Pons (tissue), 1 donor: ENCODE measurements at regions not wholly inside any gene's neighbourhood (a gene's known extent, or its start where the extent isn't known, plus 50 kb on each side); places are given as distances from the start of the nearest gene placed in this dataset.

Source experiments
- DNase-seq: peaks from one replicate; pipeline ENCODE4 v3.0.0-alpha.2; 2016; ENCODE audit warnings: low spot score

DNA sequence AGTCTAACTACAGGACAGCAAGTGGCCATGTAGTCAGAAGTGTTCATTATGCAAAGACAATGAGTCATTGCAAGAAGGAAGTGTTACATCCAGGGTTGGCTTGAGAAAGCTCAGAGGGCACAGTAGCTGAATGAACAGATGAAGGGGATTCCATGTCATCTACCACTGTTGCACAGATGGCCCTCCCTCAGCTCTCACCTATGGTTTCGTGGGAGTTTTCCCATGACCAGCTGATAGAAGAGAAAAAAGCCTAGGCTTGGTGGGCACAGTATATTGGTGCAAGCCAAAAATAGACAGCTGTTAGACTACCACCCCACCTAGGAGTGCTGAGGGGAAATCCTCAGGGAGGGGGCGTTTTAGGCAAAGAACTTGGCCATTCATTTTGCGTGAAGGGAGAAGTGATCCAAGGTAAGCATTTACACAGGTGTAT lies 217.0 kb downstream of the DMRT2 start:
- no peak for DNase-seq

GRCh38 chr9:1267581-1267980 lies 217.4 kb downstream of the DMRT2 start:
- no peak for DNase-seq

DNA sequence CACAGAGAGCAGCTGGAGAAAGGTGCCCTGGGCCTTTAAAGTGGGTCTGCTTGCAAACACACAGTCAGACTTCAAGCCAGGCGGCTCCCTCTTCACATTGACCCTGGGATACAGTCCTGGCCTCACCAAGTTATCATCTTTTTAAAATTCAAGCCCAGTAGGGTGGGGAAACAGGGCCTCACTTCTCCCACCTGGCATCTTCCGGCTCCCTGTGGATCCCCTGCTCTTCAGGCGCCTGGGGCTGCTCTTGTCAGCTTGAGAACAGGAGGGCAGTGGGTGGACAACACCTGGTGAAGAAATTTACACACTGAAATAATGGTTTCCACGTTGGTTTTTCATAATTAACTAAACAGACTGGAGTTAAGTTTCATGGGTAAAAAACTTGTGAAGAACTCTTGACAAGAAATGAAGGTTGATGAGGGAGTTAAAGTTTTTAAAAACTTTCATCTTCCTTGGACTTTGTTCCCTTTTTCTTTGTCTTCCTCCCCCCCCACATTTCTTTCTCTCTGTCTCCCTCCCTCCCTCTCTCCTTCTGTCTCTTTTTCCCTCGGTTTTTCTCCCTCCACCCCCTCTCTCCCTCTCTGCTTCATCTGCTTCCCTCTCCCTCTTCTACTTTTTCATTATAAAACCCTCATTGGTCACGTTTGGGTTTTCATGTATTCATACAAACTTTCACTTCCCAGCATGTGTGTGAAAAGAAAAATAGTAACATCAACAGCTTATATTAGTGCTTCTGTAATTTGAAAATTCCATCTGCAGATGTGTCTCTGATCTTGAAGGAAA lies 219.6 kb downstream of the DMRT2 start:
- DNase-seq: no peak

- DNase-seq: no peak
These were observed 221.2 kb downstream of the DMRT2 start for GRCh38 chr9:1271367-1271766.

GRCh38 chr9:1271786-1272185 lies 221.6 kb downstream of the DMRT2 start:
- no peak for DNase-seq

DNA sequence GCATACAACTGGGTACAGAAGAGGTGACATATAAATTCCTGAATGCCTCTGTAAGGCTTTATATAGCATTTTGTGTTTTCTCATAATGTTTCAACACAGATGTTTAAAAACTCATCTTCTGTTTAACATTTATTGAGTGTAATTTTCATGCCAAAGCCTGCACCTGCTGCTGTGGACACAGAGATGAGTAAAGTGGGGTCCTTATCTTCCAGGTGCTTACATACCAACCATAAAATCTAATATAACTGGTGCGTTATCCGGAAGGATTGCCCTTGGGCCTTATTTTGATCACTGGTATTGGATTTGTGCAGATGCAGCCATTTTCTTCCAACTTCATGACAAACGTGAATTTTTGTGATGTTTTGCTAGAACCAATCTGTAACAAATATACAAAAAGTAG lies 222.3 kb downstream of the DMRT2 start:
- DNase-seq: no peak

DNA sequence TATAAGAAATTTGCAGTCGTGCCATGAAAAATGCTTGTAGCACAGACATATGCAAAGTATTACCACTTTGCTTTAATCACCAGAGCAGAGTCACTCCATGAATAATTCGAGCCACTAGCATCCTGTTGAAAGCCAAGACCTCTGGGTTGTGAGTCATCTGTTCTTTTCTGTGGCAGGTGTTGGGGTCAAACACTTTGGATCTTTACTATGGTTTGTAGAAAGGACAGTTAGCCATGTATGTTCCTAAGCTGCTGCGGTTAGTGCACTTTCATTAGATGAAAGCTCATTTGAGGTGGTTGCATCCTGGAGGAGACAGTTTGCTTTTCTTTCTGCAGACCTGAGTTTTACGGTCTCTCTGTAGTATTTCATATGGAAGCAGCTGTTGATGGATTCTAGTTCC lies 223.7 kb downstream of the DMRT2 start:
- DNase-seq: no peak

- DNase-seq: no peak
These were observed 224.2 kb downstream of the DMRT2 start for GRCh38 chr9:1274334-1274733.

- no peak for DNase-seq
These were observed 226.3 kb downstream of the DMRT2 start for GRCh38 chr9:1276474-1276873.

- no peak for DNase-seq
These were observed 234.6 kb downstream of the DMRT2 start for GRCh38 chr9:1284727-1285126.

DNA sequence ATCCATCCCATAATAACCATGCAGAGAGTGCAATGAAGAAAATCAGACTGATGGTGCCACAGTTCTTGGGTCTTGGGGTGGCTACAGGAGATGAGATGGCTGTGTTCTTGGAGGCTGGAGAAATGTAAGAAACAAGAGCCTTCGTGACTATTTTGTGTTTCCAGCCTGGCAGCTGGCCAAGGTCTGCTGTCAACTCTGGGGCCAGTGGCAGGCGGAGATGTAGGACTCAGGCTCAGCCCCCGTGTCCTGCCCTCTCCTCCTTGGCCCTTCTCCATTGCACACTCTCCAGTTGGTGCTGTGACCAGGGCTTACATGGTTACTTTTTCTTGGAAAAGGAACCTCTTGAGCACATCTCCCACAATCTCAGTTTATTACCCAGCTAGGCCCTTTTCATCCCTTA lies 235.4 kb downstream of the DMRT2 start:
- no peak for DNase-seq

DNA sequence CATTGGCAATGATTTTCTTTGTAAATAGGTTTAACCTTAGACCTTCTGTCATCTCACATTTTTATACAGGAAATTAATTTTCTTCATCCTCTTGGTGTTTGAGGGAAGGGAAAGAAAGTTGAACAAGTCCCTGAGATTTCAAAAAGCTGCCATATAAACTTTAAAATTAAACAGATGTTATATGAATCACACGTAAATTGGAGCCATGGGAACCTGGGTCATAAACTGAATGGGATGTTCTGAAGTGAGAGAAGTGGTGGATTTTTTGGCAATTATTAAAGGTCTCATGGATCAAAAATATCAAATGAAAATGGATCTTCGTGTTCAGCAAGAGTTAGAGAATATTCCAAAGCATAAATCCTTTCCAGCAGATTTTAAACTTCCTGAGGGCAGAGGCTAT lies 242.2 kb downstream of the DMRT2 start:
- no peak for DNase-seq

GRCh38 chr9:1294641-1295258 lies 244.6 kb downstream of the DMRT2 start:
- no peak for DNase-seq

DNA sequence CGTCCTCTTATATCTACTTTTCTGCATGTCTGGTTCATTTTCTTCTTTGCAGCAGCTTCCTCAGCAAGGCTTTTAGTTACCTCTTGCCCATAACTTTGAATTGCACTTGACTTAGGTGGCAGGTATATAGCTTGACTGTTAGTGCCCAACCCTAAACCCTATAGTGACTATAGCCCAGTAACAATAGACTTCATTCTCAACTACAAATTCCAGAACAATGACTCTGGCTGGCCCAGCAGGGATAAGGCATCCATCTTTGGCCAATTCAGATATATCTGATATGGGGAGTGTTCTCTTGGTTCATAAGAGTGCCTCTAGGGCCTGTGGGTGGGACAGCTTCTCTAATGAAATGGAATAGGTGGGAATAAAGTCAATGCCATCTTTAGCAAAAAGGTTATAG lies 246.2 kb downstream of the DMRT2 start:
- no peak for DNase-seq

DNA sequence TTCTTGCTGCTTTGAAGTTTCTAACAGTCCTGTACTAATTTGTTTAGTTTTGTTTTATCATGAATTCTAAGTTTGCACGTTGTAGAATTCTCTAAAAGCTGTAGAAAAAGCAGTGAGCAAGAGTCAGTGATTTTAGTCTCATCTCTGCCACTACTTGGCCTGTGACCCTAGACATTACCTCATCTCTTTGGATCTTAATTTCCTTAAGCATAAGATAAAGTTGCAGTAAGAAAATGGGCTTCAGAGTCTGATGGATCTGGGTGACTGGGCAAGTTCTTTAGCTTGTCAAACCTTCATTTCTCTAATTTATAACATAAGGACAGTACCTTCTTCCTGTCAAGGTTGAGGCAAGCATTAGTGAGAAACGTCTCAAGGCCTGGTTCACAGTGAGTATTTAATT lies 247.9 kb downstream of the DMRT2 start:
- no peak for DNase-seq

DNA sequence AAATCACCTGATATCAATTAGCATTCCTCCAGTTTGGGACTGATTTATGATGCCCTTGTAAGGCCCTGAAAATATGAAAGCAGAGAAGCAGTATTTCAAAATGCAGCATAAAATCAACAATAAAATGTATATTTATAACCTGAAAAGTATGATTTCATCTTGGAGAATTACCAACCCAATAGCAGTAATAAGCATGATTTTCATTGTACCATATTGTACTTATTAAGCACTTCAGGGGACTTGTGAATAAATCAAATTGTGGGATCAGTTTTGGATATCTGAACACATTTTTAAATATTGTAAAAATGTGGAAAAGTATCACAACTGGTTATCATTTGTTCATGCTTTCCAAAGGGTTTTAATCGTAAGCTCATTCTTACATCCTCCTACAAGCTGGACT lies 250.8 kb downstream of the DMRT2 start:
- no peak for DNase-seq

GRCh38 chr9:1303932-1304331 lies 253.8 kb downstream of the DMRT2 start:
- no peak for DNase-seq

DNA sequence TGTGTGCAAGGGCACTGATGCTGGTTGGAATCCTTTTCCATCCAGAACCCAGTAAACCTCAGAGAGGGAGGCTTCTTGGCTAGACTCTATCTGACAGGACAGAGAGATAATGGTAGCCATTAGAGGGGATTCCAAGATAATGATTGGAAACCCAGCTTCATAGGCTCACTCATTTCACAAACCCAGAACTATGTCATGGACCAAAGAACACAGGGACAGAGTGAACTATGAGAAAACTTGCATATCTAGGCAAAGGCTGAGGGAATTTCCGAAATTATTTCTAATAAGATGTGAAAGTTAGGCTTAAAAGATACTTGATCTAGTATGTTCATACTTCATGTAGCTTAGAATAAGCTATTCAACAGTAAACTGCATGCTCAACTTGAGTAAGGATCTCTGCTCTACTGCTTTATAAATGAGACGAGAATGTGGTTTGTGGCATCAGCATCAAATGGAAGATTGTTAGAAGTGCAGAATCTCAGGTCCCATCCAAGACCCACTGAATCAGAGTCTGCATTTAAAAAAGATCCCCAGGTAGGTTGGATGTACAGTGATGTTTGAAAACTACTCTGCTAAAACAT lies 261.4 kb downstream of the DMRT2 start:
- DNase-seq: no peak

- DNase-seq: no peak
These were observed 269.3 kb downstream of the DMRT2 start for GRCh38 chr9:1319436-1319835.

DNA sequence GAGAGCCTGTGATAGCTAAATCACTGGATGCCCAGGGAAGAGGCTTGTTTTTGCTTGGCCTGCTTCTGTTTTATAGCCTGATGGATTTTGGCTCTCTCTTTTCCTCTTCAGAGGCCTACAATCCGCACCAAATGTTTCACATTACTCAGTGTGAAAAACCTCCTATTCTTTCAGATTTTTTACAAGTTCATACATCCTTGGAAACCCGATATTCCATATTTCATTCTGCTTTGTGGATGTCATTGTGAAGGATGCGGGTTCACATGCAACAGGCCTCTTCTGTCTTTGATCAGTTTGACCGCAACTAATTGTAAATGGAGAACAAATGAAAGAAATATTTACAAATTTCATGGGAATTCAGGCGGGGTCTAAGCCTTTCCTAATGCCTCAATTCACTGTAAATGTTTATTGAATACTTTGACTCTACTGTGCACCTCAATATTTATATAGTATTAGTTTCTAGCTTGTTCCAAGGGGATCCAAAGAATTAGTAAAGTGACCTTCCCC lies 269.9 kb downstream of the DMRT2 start:
- DNase-seq: no peak

DNA sequence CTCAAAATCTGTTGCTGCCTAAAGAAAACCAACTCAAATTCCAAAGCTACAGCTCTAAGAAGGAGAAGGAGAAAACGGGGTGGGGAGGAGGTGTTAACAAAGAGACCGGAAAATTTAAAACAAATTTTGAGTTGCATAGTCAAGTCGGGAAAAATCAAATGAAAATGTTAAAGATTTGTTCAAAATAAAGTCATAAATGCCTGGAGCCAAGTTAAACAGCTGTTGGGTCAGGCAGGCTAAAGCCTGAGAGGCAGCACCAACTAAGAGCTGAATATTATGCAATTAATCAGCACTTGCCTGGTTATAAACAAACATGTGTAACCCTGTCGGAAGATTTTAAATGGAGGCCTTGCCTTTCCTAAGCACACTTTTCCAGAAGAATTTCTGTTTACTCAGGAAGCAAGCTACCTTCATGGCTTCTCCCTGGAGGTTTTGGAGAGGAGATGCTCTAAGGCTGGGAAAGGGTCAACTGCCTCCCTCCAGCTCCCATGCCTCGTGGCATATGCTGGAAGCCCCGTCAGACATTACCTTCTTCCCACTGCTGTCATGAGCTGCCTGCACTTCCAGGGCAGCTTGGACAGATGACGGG lies 270.5 kb downstream of the DMRT2 start:
- no peak for DNase-seq

DNA sequence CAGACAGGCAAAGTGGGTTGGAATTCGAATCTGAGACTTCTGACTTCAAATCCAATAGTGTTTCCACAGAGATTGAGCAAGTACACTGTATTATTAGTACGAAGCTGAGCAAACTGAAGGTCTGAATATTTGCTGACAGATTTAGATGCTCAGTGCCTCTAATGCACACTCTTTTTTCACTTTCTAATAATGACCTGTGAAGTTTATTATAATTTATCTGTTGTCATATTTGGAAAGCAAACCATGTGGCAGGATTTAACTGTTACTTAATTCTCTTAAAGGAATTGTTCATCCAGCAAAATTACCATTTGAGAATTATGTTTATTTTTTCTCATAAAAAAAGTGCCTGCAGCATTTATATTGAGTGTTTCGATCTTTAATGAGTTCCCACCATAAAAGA lies 277.3 kb downstream of the DMRT2 start:
- DNase-seq: no peak

DNA sequence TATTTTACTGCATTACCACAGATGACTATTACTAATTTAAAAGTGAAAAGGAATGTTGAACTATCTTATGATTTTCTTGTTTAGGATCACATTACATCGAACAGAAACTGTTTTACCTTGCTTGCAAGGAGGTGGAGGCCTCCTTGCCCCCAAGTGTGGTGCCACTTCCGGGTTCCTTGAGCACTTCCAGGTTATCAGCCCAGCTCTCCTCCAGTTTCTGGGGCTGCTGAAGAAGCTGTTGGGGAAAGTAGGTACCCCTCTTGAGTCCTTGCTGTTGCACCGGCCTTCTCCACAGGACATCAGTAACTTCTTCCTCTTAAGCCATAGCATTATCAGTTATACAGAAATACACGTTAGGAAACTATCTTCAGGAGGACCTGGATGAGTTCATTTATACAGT lies 278.2 kb downstream of the DMRT2 start:
- no peak for DNase-seq
